HTR-8/SVneo (cell line): ENCODE measurements at regions not wholly inside any gene's neighbourhood (a gene's known extent, or its start where the extent isn't known, plus 50 kb on each side); places are given as distances from the start of the nearest gene placed in this dataset.
"Not testable (repeated sequence)": the region's sequence is repeated elsewhere in the genome, so short reads cannot be mapped to it uniquely, and the experiment has no call there.

Experiments
- DNase-seq: peaks from one replicate; pipeline ENCODE4 v3.0.0; 2011; ENCODE audit warnings: low spot score, mixed read lengths; ENCODE audit not compliant: insufficient read length
- FAIRE-seq: peaks from 2 replicates; lab custom pipeline; 2011; peaks lifted over from hg19 to GRCh38; lab: Jason Lieb, UNC

- no peak for FAIRE-seq
Measured at GRCh38 chrX:39018541-39018940, 217.3 kb downstream of the MID1IP1 start.

GRCh38 chrX:39019056-39019455, 217.8 kb downstream of the MID1IP1 start:
- FAIRE-seq: no peak
- DNase-seq: no peak

More at GRCh38 chrX:39018541-39018940, 217.3 kb downstream of the MID1IP1 start:
- DNase-seq: no peak

- FAIRE-seq (no peak), DNase-seq (no peak)
Measured at GRCh38 chrX:39020051-39020669, 218.9 kb downstream of the MID1IP1 start.

- no peak for FAIRE-seq
- no peak for DNase-seq
Measured at GRCh38 chrX:39022106-39022505, 220.8 kb downstream of the MID1IP1 start.

GRCh38 chrX:39029221-39029620, 228.0 kb downstream of the MID1IP1 start:
- DNase-seq: no peak
- no peak for FAIRE-seq

GRCh38 chrX:39030636-39031035, 229.4 kb downstream of the MID1IP1 start:
- no peak for FAIRE-seq

GRCh38 chrX:39039890-39040289, 238.6 kb downstream of the MID1IP1 start:
- FAIRE-seq (no peak), DNase-seq (no peak)

More at GRCh38 chrX:39030636-39031035, 229.4 kb downstream of the MID1IP1 start:
- no peak for DNase-seq

GRCh38 chrX:39043838-39044550, 242.7 kb downstream of the MID1IP1 start:
- DNase-seq: no peak
- no peak for FAIRE-seq

GRCh38 chrX:39047174-39047573, 245.9 kb downstream of the MID1IP1 start:
- DNase-seq: no peak
- FAIRE-seq: no peak

- DNase-seq (no peak), FAIRE-seq (no peak)
Measured at GRCh38 chrX:39049975-39050374, 248.7 kb downstream of the MID1IP1 start.

GRCh38 chrX:39050427-39050826, 249.2 kb downstream of the MID1IP1 start:
- DNase-seq (no peak), FAIRE-seq (no peak)

GRCh38 chrX:39052751-39053150, 251.5 kb downstream of the MID1IP1 start:
- FAIRE-seq (no peak), DNase-seq (no peak)

GRCh38 chrX:39058724-39059123, 257.5 kb downstream of the MID1IP1 start:
- FAIRE-seq (no peak), DNase-seq (no peak)

GRCh38 chrX:39059866-39060265, 258.6 kb downstream of the MID1IP1 start:
- no peak for FAIRE-seq
- no peak for DNase-seq

- FAIRE-seq (no peak), DNase-seq (no peak)
Measured at GRCh38 chrX:39063037-39063436, 261.8 kb downstream of the MID1IP1 start.

- no peak for FAIRE-seq
Measured at GRCh38 chrX:39063702-39064101, 262.4 kb downstream of the MID1IP1 start.

GRCh38 chrX:39065051-39065871, 264.0 kb downstream of the MID1IP1 start:
- FAIRE-seq (no peak), DNase-seq (no peak)

More at GRCh38 chrX:39063702-39064101, 262.4 kb downstream of the MID1IP1 start:
- no peak for DNase-seq

GRCh38 chrX:39067866-39068265, 266.6 kb downstream of the MID1IP1 start:
- DNase-seq: no peak
- no peak for FAIRE-seq

GRCh38 chrX:39068634-39069033, 267.4 kb downstream of the MID1IP1 start:
- FAIRE-seq, DNase-seq: not testable (repeated sequence)

- no peak for FAIRE-seq
- no peak for DNase-seq
Measured at GRCh38 chrX:39070009-39070408, 268.8 kb downstream of the MID1IP1 start.

GRCh38 chrX:39073131-39073530, 271.9 kb downstream of the MID1IP1 start:
- DNase-seq: no peak
- no peak for FAIRE-seq
